ENCODE measurements at regions not wholly inside any gene's neighbourhood (a gene's known extent, or its start where the extent isn't known, plus 50 kb on each side); places are given as distances from the start of the nearest gene placed in this dataset.

GRCh38 chr4:14743601-14744000 is 258.7 kb upstream of the CPEB2 start:
- no peak for FAIRE-seq

GRCh38 chr4:14744346-14744745 is 257.9 kb upstream of the CPEB2 start:
- DNase-seq (ENCODE audit: low spot score) (no peak), FAIRE-seq (no peak)

More at GRCh38 chr4:14743601-14744000, 258.7 kb upstream of the CPEB2 start:
- DNase-seq (ENCODE audit: low spot score) = no peak

- FAIRE-seq = no peak
- no peak for DNase-seq (ENCODE audit: low spot score)
Observed at GRCh38 chr4:14749910-14750309, 252.4 kb upstream of the CPEB2 start.

- FAIRE-seq (no peak), DNase-seq (ENCODE audit: low spot score) (no peak)
Observed at GRCh38 chr4:14752341-14753046, 249.8 kb upstream of the CPEB2 start.

GRCh38 chr4:14767142-14767541 is 235.1 kb upstream of the CPEB2 start:
- DNase-seq (ENCODE audit: low spot score) (no peak), FAIRE-seq (no peak)

- DNase-seq (ENCODE audit: low spot score) (no peak), FAIRE-seq (no peak)
Observed at GRCh38 chr4:14768449-14768848, 233.8 kb upstream of the CPEB2 start.

GRCh38 chr4:14769993-14770392 is 232.3 kb upstream of the CPEB2 start:
- no peak for DNase-seq (ENCODE audit: low spot score)

GRCh38 chr4:14771094-14771493 is 231.2 kb upstream of the CPEB2 start:
- FAIRE-seq (no peak), DNase-seq (ENCODE audit: low spot score) (no peak)

More at GRCh38 chr4:14769993-14770392, 232.3 kb upstream of the CPEB2 start:
- no peak for FAIRE-seq

- DNase-seq (ENCODE audit: low spot score) (no peak), FAIRE-seq (no peak)
Observed at GRCh38 chr4:14771504-14772175, 230.6 kb upstream of the CPEB2 start.

- DNase-seq (ENCODE audit: low spot score) (no peak), FAIRE-seq (no peak)
Observed at GRCh38 chr4:14772388-14772787, 229.9 kb upstream of the CPEB2 start.

GRCh38 chr4:14783011-14783877 is 219.0 kb upstream of the CPEB2 start:
- peak; percentile 54 for DNase-seq (ENCODE audit: low spot score)
- FAIRE-seq = no peak

GRCh38 chr4:14787221-14787620 is 215.1 kb upstream of the CPEB2 start:
- FAIRE-seq = no peak

GRCh38 chr4:14787894-14788293 is 214.4 kb upstream of the CPEB2 start:
- FAIRE-seq (no peak), DNase-seq (ENCODE audit: low spot score) (no peak)

More at GRCh38 chr4:14787221-14787620, 215.1 kb upstream of the CPEB2 start:
- DNase-seq (ENCODE audit: low spot score) = no peak

GRCh38 chr4:14790494-14790893 is 211.8 kb upstream of the CPEB2 start:
- DNase-seq (ENCODE audit: low spot score) (no peak), FAIRE-seq (no peak)

- no peak for FAIRE-seq
- DNase-seq (ENCODE audit: low spot score) = no peak
Observed at GRCh38 chr4:14792702-14793227, 209.5 kb upstream of the CPEB2 start.

GRCh38 chr4:14800977-14801376 is 201.3 kb upstream of the CPEB2 start:
- FAIRE-seq (no peak), DNase-seq (ENCODE audit: low spot score) (no peak)

GRCh38 chr4:14802596-14802995 is 199.7 kb upstream of the CPEB2 start:
- FAIRE-seq = no peak
- DNase-seq (ENCODE audit: low spot score) = no peak

- FAIRE-seq (no peak), DNase-seq (ENCODE audit: low spot score) (no peak)
Observed at GRCh38 chr4:14807856-14808255, 194.4 kb upstream of the CPEB2 start.

- no peak for FAIRE-seq
- no peak for DNase-seq (ENCODE audit: low spot score)
Observed at GRCh38 chr4:14809203-14809602, 193.1 kb upstream of the CPEB2 start.

GRCh38 chr4:14810121-14810520 is 192.2 kb upstream of the CPEB2 start:
- DNase-seq (ENCODE audit: low spot score) = no peak
- FAIRE-seq = no peak

GRCh38 chr4:14810568-14810967 is 191.7 kb upstream of the CPEB2 start:
- no peak for FAIRE-seq
- no peak for DNase-seq (ENCODE audit: low spot score)

GRCh38 chr4:14812101-14812500 is 190.2 kb upstream of the CPEB2 start:
- DNase-seq (ENCODE audit: low spot score) = no peak
- no peak for FAIRE-seq
